HT1080 (cell line): ENCODE measurements at regions not wholly inside any gene's neighbourhood (a gene's known extent, or its start where the extent isn't known, plus 50 kb on each side); places are given as distances from the start of the nearest gene placed in this dataset.
"Not testable (repeated sequence)": the region's sequence is repeated elsewhere in the genome, so short reads cannot be mapped to it uniquely, and the experiment has no call there.

Experiments
- DNase-seq: peaks from one replicate; pipeline ENCODE4 v3.0.0-alpha.2; 2015; ENCODE audit warnings: low read depth

GRCh38 chr2:22942441-22942840, 442.5 kb upstream of the KLHL29 start:
- DNase-seq = no peak

GRCh38 chr2:22944143-22944542, 440.8 kb upstream of the KLHL29 start:
- no peak for DNase-seq

- DNase-seq = no peak
These were observed 438.4 kb upstream of the KLHL29 start for GRCh38 chr2:22946553-22946952.

GRCh38 chr2:22947741-22948140, 437.2 kb upstream of the KLHL29 start:
- DNase-seq = no peak

GRCh38 chr2:22950431-22950830, 434.5 kb upstream of the KLHL29 start:
- no peak for DNase-seq

GRCh38 chr2:22952656-22953225, 432.2 kb upstream of the KLHL29 start:
- no peak for DNase-seq

- DNase-seq = no peak
These were observed 427.5 kb upstream of the KLHL29 start for GRCh38 chr2:22957446-22957845.

GRCh38 chr2:22958308-22958707, 426.7 kb upstream of the KLHL29 start:
- no peak for DNase-seq

- no peak for DNase-seq
These were observed 417.2 kb upstream of the KLHL29 start for GRCh38 chr2:22967756-22968155.

GRCh38 chr2:22970284-22970975, 414.5 kb upstream of the KLHL29 start:
- no peak for DNase-seq

- no peak for DNase-seq
These were observed 414.0 kb upstream of the KLHL29 start for GRCh38 chr2:22970991-22971390.

GRCh38 chr2:22981785-22982184, 403.2 kb upstream of the KLHL29 start:
- no peak for DNase-seq

GRCh38 chr2:22984152-22984551, 400.8 kb upstream of the KLHL29 start:
- not testable (repeated sequence) for DNase-seq

- DNase-seq = no peak
These were observed 394.7 kb upstream of the KLHL29 start for GRCh38 chr2:22990246-22990645.

GRCh38 chr2:22991844-22992243, 393.1 kb upstream of the KLHL29 start:
- DNase-seq = no peak

GRCh38 chr2:22992441-22992840, 392.5 kb upstream of the KLHL29 start:
- DNase-seq = no peak

- DNase-seq = no peak
These were observed 391.7 kb upstream of the KLHL29 start for GRCh38 chr2:22993250-22993649.

- DNase-seq = no peak
These were observed 389.4 kb upstream of the KLHL29 start for GRCh38 chr2:22995576-22995975.

GRCh38 chr2:22996911-22997310, 388.1 kb upstream of the KLHL29 start:
- DNase-seq = no peak

GRCh38 chr2:22998359-22998758, 386.6 kb upstream of the KLHL29 start:
- no peak for DNase-seq

GRCh38 chr2:22999951-23000350, 385.0 kb upstream of the KLHL29 start:
- peak; percentile 64 for DNase-seq

- DNase-seq = no peak
These were observed 382.7 kb upstream of the KLHL29 start for GRCh38 chr2:23002234-23002633.

GRCh38 chr2:23005469-23005868, 379.5 kb upstream of the KLHL29 start:
- DNase-seq = no peak
